CD4-positive, alpha-beta T cell treated with Interleukin-17A for 4 hours (primary cell): ENCODE measurements at regions not wholly inside any gene's neighbourhood (a gene's known extent, or its start where the extent isn't known, plus 50 kb on each side); places are given as distances from the start of the nearest gene placed in this dataset.
"Not testable (repeated sequence)": the region's sequence is repeated elsewhere in the genome, so short reads cannot be mapped to it uniquely, and the experiment has no call there.

Source experiments
- DNase-seq: peaks from one replicate; pipeline ENCODE4 v3.0.0-alpha.2; 2020; ENCODE audit warnings: mixed read lengths

- DNase-seq = no peak
Measured at GRCh38 chr16:86337138-86337537, 173.2 kb upstream of the FOXF1 start.

- no peak for DNase-seq
Measured at GRCh38 chr16:86337581-86338402, 172.5 kb upstream of the FOXF1 start.

DNA sequence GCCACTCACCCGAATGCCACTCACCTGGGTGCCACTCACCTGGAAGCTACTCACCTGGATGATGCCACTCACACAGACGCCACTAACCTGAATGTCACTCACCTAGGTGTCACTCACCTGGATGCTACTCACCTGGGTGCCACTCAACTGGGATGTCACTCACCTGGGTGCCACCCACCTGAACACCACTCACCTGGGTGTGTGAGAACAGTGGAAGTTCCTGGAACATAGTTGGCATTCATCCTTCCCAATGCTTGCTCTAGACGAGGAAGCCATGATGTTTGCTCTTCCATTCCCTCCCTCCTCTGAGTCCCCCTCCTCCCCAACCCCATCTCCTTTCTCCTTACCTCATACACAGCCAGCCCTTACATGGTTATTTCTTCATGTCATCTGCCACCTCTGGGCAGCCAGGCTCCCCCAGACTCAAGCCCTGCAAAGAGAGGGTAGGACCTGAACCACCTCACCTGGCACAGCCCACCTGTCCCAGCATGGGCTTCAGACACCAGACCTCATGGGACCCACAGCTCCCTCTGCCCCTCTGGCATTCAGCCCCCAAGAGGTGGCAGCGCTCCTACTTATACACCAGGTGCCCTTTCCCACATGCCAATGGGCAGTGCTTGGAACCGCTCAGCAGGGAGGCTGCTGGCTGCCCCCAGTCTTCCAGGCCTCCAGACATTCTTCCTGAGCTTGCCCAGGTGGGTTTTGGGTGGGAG, 171.8 kb upstream of the FOXF1 start:
- no peak for DNase-seq

DNA sequence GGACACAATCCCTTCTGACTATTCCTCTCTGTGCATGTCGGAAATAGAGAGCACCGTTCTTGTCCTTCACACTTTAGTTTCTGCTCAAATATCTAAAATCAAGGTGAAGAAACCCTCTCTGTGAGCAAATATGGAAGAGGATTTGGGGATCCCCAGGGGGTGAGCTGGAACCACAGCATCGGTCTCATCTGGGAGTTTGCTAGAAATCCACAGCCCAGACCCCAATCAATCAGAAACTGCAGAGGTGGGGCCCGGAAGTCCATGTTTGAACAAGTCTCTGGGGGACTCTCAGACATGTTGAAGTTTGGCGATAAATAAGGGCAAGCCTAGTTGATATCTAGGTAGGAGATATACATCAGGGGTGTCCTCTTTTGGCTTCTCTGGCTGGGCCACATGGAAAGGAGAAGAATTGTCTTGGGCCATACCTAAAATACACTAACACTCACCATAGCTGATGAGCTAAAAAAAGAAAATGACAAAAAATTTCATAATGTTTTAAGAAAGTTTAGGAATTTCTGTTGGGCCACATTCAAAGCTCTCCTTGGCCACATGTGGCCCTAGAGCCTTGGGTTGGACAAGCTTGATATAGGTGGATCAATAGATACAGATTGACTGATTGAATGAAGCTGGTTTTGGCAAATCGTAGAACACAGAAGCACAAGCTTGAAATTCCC, 168.0 kb upstream of the FOXF1 start:
- no peak for DNase-seq

DNA sequence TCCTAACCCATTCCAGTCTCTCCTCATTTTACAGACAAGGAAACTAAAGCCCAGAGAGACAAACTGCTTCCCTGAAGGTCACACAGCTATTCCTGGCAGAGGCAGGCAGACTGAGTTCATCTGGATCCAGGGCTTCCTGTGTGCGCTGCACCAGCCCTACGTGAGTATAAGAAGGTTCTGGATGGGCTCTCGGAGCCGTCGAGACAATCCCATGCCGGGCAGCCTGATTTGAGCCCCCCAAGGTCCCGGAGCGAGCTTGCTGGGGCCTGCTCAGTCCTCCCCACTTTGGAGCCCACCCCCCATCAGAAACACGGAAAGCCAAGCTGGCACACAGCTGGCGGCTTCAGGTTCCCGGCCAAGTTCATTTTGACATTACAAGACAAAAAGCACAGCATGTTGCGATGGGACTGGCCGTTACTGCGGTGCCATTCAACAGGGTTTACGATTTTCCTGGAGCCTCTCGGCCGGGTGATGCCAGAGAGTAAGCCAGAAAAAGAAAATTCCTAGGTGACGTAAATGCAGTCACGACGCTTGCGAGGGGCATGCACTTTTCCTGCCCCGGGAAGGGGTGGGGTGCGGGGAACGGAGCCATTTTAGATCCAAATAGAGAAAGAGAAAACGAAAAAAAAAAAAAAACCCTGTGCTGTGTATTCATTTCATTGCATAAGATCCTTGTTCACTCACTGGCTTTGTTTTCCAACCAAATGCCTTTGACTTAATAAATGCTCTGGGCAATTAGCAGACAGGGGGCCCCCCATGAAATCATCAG, 167.1 kb upstream of the FOXF1 start:
- no peak for DNase-seq

GRCh38 chr16:86343796-86344585, 166.3 kb upstream of the FOXF1 start:
- no peak for DNase-seq

- DNase-seq = no peak
Measured at GRCh38 chr16:86344586-86344871, 165.8 kb upstream of the FOXF1 start.

- DNase-seq = no peak
Measured at GRCh38 chr16:86344881-86345280, 165.4 kb upstream of the FOXF1 start.

DNA sequence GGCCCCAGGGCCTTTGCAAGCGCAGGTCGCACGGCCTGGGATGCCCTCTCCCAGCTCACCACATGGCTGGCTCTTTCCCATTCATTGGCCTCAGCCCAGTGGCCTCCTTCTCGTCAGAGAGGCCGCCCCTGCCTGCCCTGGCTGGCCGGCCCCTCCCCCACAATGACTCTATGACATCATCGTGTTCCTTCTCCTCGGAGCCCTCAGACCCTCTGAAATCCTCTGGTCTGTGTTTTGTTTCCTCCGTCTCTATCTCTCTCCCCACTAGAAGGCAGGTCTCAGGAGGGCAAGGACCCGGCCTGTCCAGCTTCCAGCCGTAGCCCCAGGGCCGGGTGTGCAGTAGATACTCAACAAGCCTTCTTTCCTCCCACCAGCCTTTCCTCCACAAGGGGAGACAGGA, 164.8 kb upstream of the FOXF1 start:
- no peak for DNase-seq

- DNase-seq = no peak
Measured at GRCh38 chr16:86346034-86346433, 164.3 kb upstream of the FOXF1 start.

- DNase-seq = no peak
Measured at GRCh38 chr16:86347090-86347489, 163.2 kb upstream of the FOXF1 start.

- DNase-seq = no peak
Measured at GRCh38 chr16:86347916-86348555, 162.3 kb upstream of the FOXF1 start.

DNA sequence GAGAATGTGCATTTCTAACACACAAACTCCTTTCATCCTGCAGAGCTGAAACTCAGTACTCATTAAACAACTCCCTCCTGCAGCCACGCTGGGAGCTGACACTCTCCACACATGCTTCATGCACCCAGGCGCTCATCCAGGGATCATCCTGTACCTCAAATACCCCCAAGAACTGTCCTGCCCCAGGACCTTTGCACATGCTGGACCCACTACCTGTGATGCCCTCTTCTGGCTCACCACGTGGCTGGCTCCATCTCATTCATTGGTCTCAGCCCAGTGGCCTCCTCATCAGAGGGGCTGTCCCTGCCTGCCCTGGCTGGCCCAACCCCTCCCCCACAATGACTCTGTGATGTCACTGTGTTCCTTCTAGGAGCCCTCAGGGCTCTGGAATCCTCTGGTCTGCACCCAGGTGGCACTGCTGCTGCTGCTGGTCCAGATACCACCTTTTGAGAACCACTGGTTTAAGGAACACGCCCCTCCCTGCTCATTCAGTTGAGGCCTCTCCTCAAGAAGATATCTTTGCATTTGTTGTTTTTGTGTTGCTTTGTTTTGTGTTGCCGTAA, 160.9 kb upstream of the FOXF1 start:
- no peak for DNase-seq

- no peak for DNase-seq
Measured at GRCh38 chr16:86350289-86350688, 160.0 kb upstream of the FOXF1 start.

DNA sequence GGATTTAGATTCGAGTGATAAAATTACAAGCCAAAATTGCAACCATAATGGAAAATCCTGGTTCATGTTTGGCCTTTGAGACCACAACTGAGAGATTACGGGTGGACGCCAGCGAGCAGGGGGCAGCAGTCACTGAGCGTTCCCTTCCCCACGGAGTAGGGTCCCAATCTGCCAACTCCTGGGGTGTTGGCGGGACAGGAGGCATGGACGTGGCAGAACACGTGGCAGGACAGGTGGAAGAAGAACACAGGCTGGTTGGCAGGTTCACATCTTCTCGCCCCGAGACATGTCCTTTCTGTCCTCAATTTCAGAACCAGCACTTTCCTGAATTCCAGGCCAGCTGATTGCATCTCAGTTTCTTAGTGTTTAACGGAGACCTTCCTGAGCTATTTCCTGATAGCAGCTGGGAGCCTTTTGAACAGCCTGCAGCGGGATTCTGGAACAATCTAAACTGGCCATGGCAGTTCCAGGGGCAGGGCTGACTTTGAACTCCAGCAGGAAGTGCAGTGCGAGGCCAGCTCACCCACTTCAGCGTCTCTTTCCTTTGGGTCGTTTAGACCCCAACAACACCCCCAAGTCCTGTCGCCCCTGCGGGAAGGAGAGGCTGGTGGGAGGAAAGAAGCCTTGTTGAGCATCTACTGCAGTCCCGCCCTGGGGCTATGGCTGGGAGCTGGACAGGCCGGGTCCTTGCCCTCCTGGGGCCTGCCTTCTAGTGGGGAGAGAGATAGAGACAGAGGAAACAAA, 159.1 kb upstream of the FOXF1 start:
- no peak for DNase-seq

GRCh38 chr16:86351785-86352139, 158.6 kb upstream of the FOXF1 start:
- not testable (repeated sequence) for DNase-seq

- no peak for DNase-seq
Measured at GRCh38 chr16:86353148-86353547, 157.2 kb upstream of the FOXF1 start.

DNA sequence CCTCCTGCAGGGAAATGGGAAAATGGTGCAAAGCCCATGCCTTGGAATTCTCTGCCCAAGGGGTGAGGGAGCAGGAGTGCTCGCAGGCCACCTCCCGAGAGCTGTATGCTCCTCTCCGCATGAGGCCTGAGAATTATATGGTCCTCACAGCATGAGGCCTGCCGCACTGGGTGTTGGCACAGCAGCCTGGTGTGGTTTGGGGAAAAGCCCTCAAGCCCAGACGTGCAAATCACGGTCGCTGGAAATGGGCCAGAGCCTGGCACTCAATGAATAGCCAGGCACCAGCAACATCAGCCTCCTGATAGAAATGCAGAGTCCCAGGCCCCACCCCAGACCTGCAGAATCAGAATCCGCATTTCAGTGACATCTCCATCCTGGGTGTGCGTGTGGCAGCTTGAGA, 156.4 kb upstream of the FOXF1 start:
- DNase-seq = no peak

DNA sequence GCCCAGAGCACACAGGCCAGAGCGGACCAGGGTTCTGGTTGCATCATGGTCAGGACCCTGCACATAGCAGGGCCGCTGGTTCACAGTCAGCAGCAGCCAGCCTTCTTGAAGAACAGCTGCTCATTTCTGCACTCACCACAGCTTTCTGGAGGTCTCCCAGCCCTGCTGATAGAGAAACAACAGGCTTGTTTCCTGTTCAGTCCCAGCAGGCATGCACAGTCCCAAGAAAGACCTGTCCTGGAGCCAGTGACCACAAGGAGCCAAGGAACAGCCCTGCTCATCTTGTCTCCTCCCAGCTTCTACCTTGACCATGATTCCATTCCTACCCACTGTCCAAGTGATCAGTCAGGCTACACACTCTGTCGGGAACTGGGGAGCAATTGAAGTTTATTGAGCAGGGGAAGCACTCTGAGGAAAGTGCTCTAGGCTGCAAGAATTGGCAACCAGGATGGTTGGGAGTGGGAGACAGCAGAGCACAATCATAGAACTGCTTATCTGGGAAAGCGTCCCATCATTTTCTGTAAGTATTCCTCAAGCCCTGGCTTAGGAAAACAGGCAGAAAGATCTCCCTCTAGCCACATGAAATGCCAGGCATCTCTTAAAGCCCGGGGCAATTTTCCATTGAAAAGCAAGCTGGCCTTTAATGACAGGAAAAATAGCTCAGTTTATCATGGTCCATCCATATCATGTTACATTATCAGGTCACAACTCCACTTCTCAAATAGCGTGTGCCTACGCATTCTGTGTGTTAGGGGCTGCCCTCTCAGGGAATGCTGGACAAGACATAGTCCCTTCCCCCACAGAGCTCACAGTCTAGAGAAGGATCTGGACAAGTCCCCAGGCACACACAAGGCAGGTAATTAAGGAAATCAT, 155.4 kb upstream of the FOXF1 start:
- DNase-seq = no peak

- no peak for DNase-seq
Measured at GRCh38 chr16:86355531-86355930, 154.8 kb upstream of the FOXF1 start.
